Trophoblast cell (in vitro differentiated cells and primary cell): ENCODE measurements at regions not wholly inside any gene's neighbourhood (a gene's known extent, or its start where the extent isn't known, plus 50 kb on each side); places are given as distances from the start of the nearest gene placed in this dataset.
A peak's percentile ranks its signal among the peaks of the same experiment; 100 is the strongest.
"Not testable (repeated sequence)": the region's sequence is repeated elsewhere in the genome, so short reads cannot be mapped to it uniquely, and the experiment has no call there.

ENCODE experiments used
- DNase-seq, 2 donors: peaks; one replicate each; pipeline ENCODE4 v3.0.0-alpha.2; 2016
- H2AFZ ChIP-seq: 2 replicates; pipeline ENCODE4 v1.6.1; 2013; ENCODE audit warnings: low read length, moderate library complexity, mild to moderate bottlenecking; ENCODE audit not compliant: insufficient read depth, poor library complexity
- H2AK5ac ChIP-seq: 2 replicates; pipeline ENCODE4 v1.6.1; 2013; ENCODE audit warnings: mild to moderate bottlenecking, low read length
- H2BK120ac ChIP-seq: 2 replicates; pipeline ENCODE4 v1.6.1; 2013; ENCODE audit warnings: low read length, mild to moderate bottlenecking, moderate library complexity; ENCODE audit not compliant: insufficient read depth, poor library complexity
- H2BK12ac ChIP-seq: 2 replicates; pipeline ENCODE4 v1.6.1; 2013; ENCODE audit warnings: mild to moderate bottlenecking, low read length, moderate library complexity
- H2BK5ac ChIP-seq: 2 replicates; pipeline ENCODE4 v1.6.1; 2013; ENCODE audit warnings: low read length, low read depth, moderate library complexity, mild to moderate bottlenecking; ENCODE audit not compliant: poor library complexity
- H3K14ac ChIP-seq: 2 replicates; pipeline ENCODE4 v1.6.1; 2013; ENCODE audit warnings: mild to moderate bottlenecking, low read length
- H3K18ac ChIP-seq: 2 replicates; pipeline ENCODE4 v1.6.1; 2013; ENCODE audit warnings: mild to moderate bottlenecking, low read length
- H3K23ac ChIP-seq: 2 replicates; pipeline ENCODE4 v1.6.1; 2013; ENCODE audit warnings: low read length
- H3K27ac ChIP-seq: 2 replicates; pipeline ENCODE4 v1.5.1; 2013; ENCODE audit warnings: low read depth, mild to moderate bottlenecking, inconsistent platforms, low read length, moderate library complexity
- H3K27me3 ChIP-seq: 2 replicates; pipeline ENCODE4 v1.6.1; 2013; ENCODE audit warnings: inconsistent platforms, mild to moderate bottlenecking, low read length, moderate library complexity; ENCODE audit not compliant: insufficient read depth
- H3K36me3 ChIP-seq, 2 experiments: 1 replicate in 1 of 2; 2 replicates in 1 of 2; pipeline ENCODE4 v1.6.1; 2013; ENCODE audit warnings: low read length in 2 of 2, mild to moderate bottlenecking in 2 of 2, moderate library complexity in 1 of 2; ENCODE audit not compliant: insufficient read depth in 2 of 2, control insufficient read depth in 1 of 2
- H3K4ac ChIP-seq: 2 replicates; pipeline ENCODE4 v1.6.1; 2013; ENCODE audit warnings: low read depth, mild to moderate bottlenecking, low read length, moderate library complexity
- H3K4me1 ChIP-seq, 2 experiments: 1 replicate in 1 of 2; 2 replicates in 1 of 2; pipeline ENCODE4 v1.6.1; 2013; ENCODE audit warnings: low read length in 2 of 2, mild to moderate bottlenecking in 2 of 2, moderate library complexity in 1 of 2; ENCODE audit not compliant: insufficient read depth in 2 of 2, control insufficient read depth in 1 of 2
- H3K4me2 ChIP-seq: 2 replicates; pipeline ENCODE4 v1.6.1; 2013; ENCODE audit warnings: inconsistent platforms, mild to moderate bottlenecking, low read length, moderate library complexity
- H3K4me3 ChIP-seq: 2 replicates; pipeline ENCODE4 v1.5.1; 2013; ENCODE audit warnings: mild to moderate bottlenecking, low read depth, low read length, inconsistent platforms
- H3K79me1 ChIP-seq: one replicate; pipeline ENCODE4 v1.6.1; 2013; ENCODE audit warnings: low read length
- H3K79me2 ChIP-seq: 2 replicates; pipeline ENCODE4 v1.6.1; 2013; ENCODE audit warnings: low read length, mild to moderate bottlenecking; ENCODE audit not compliant: control insufficient read depth, insufficient read depth, poor library complexity
- H3K9ac ChIP-seq: 2 replicates; pipeline ENCODE4 v1.6.1; 2013; ENCODE audit warnings: mild to moderate bottlenecking, low read length
- H3K9me3 ChIP-seq: 2 replicates; pipeline ENCODE4 v1.6.1; 2013; ENCODE audit warnings: low read depth, mild to moderate bottlenecking, control low read depth, inconsistent platforms, low read length; ENCODE audit not compliant: insufficient read depth
- H4K12ac ChIP-seq: 2 replicates; pipeline ENCODE4 v1.6.1; 2013; ENCODE audit warnings: low read depth, mild to moderate bottlenecking, low read length, moderate library complexity
- H4K8ac ChIP-seq: 2 replicates; pipeline ENCODE4 v1.6.1; 2013; ENCODE audit warnings: low read depth, mild to moderate bottlenecking, low read length, moderate library complexity
- H4K91ac ChIP-seq: one replicate; pipeline ENCODE4 v1.6.1; 2013; ENCODE audit warnings: low read depth, mild to moderate bottlenecking, low read length, moderate library complexity
- WGBS: extraction: QIAGEN DNeasy Blood & Tissue Kit; methylation state at CpG from one replicate; pipeline ENCODE4 v1.1.7; 2013; ENCODE audit warnings: missing lambda C conversion rate; ENCODE audit not compliant: insufficient read length, insufficient coverage; ENCODE audit errors: extremely low coverage; 5-methylcytosine and 5-hydroxymethylcytosine counted together

GRCh38 chr15:70574325-70574724 lies 189.0 kb downstream of the UACA start:
- not testable (repeated sequence) for H3K9me3 ChIP-seq, H3K4me2 ChIP-seq, H3K79me2 ChIP-seq, H2BK5ac ChIP-seq, H3K27me3 ChIP-seq, H4K91ac ChIP-seq, H2AFZ ChIP-seq, H3K4me1 ChIP-seq, H2BK120ac ChIP-seq, DNase-seq, H3K36me3 ChIP-seq, H3K4me3 ChIP-seq, H3K4ac ChIP-seq, H2BK12ac ChIP-seq, H2AK5ac ChIP-seq, H3K14ac ChIP-seq, H3K27ac ChIP-seq, H3K18ac ChIP-seq, H4K12ac ChIP-seq, H3K79me1 ChIP-seq, H3K23ac ChIP-seq, H3K9ac ChIP-seq, H4K8ac ChIP-seq
- WGBS = no CpG with 5 or more reads among the region's 3 CpGs

GRCh38 chr15:70573121-70573850 lies 190.1 kb downstream of the UACA start:
- H3K4ac ChIP-seq = no peak overlapping the region
- no peak for DNase-seq
- H3K79me1 ChIP-seq = no peaks in the 10 kb centered on the region
- no peaks in the 10 kb centered on the region for H3K79me2 ChIP-seq
- no peak overlapping the region for H4K8ac ChIP-seq
- no CpG with 5 or more reads among the region's 12 CpGs for WGBS
- no peaks in the 10 kb centered on the region for H3K27me3 ChIP-seq
- peaks cover 3% of the 10 kb centered on the region for H3K9me3 ChIP-seq
- no peak overlapping the region for H3K27ac ChIP-seq
- H2BK120ac ChIP-seq = no peak overlapping the region
- H3K18ac ChIP-seq = no peak overlapping the region
- no peak overlapping the region for H3K4me3 ChIP-seq
- no peaks in the 10 kb centered on the region for H3K4me1 ChIP-seq
- H3K23ac ChIP-seq = no peak overlapping the region
- H3K4me2 ChIP-seq = no peak overlapping the region
- H3K14ac ChIP-seq = no peak overlapping the region
- H2AFZ ChIP-seq = no peak overlapping the region
- H2BK5ac ChIP-seq = no peak overlapping the region
- no peaks in the 10 kb centered on the region for H3K36me3 ChIP-seq
- no peak overlapping the region for H2BK12ac ChIP-seq
- no peak overlapping the region for H3K9ac ChIP-seq
- H2AK5ac ChIP-seq = no peak overlapping the region
- no peak overlapping the region for H4K91ac ChIP-seq
- no peak overlapping the region for H4K12ac ChIP-seq

- DNase-seq = no peak
- H3K79me2 ChIP-seq = no peaks in the 10 kb centered on the region
- H3K9ac ChIP-seq = no peak overlapping the region
- H2BK12ac ChIP-seq = no peak overlapping the region
- no peak overlapping the region for H2BK120ac ChIP-seq
- H3K27ac ChIP-seq = no peak overlapping the region
- no peaks in the 10 kb centered on the region for H3K4me1 ChIP-seq
- no peak overlapping the region for H4K91ac ChIP-seq
- H3K9me3 ChIP-seq = peaks cover 3% of the 10 kb centered on the region
- H3K14ac ChIP-seq = no peak overlapping the region
- H2BK5ac ChIP-seq = no peak overlapping the region
- no peak overlapping the region for H3K4me2 ChIP-seq
- H2AK5ac ChIP-seq = no peak overlapping the region
- H2AFZ ChIP-seq = no peak overlapping the region
- H3K18ac ChIP-seq = no peak overlapping the region
- no peak overlapping the region for H4K8ac ChIP-seq
- H3K4me3 ChIP-seq = no peak overlapping the region
- no peaks in the 10 kb centered on the region for H3K36me3 ChIP-seq
- no peak overlapping the region for H4K12ac ChIP-seq
- H3K23ac ChIP-seq = no peak overlapping the region
- H3K27me3 ChIP-seq = no peaks in the 10 kb centered on the region
- no peaks in the 10 kb centered on the region for H3K79me1 ChIP-seq
- no CpG with 5 or more reads among the region's 6 CpGs for WGBS
- no peak overlapping the region for H3K4ac ChIP-seq
These were observed 193.6 kb downstream of the UACA start for GRCh38 chr15:70569714-70570231.

- H3K14ac ChIP-seq = no peak overlapping the region
- H3K18ac ChIP-seq = no peak overlapping the region
- H3K23ac ChIP-seq = no peak overlapping the region
- H2BK12ac ChIP-seq = no peak overlapping the region
- H4K91ac ChIP-seq = no peak overlapping the region
- H3K4ac ChIP-seq = no peak overlapping the region
- DNase-seq = peak in 1 of 2 donors; percentile 18
- no peak overlapping the region for H2AK5ac ChIP-seq
- no CpG with 5 or more reads among the region's 4 CpGs for WGBS
- H3K27ac ChIP-seq = no peak overlapping the region
- no peaks in the 10 kb centered on the region for H3K79me1 ChIP-seq
- H3K36me3 ChIP-seq = no peaks in the 10 kb centered on the region
- H4K8ac ChIP-seq = no peak overlapping the region
- no peak overlapping the region for H2AFZ ChIP-seq
- no peak overlapping the region for H2BK5ac ChIP-seq
- H3K27me3 ChIP-seq = no peaks in the 10 kb centered on the region
- H3K4me1 ChIP-seq = no peaks in the 10 kb centered on the region
- no peak overlapping the region for H4K12ac ChIP-seq
- no peak overlapping the region for H3K9ac ChIP-seq
- no peak overlapping the region for H3K4me2 ChIP-seq
- H2BK120ac ChIP-seq = no peak overlapping the region
- H3K9me3 ChIP-seq = peaks cover 3% of the 10 kb centered on the region
- no peak overlapping the region for H3K4me3 ChIP-seq
- H3K79me2 ChIP-seq = no peaks in the 10 kb centered on the region
These were observed 194.2 kb downstream of the UACA start for GRCh38 chr15:70569091-70569713.
